Effector memory CD4-positive, alpha-beta T cell (primary cell): ENCODE measurements at regions not wholly inside any gene's neighbourhood (a gene's known extent, or its start where the extent isn't known, plus 50 kb on each side); places are given as distances from the start of the nearest gene placed in this dataset.
"Not testable (repeated sequence)": the region's sequence is repeated elsewhere in the genome, so short reads cannot be mapped to it uniquely, and the experiment has no call there.

ENCODE experiments used
- DNase-seq, 3 donors: peaks; one replicate each; pipeline ENCODE4 v3.0.0-alpha.2; 2020
- H3K27ac ChIP-seq: 2 replicates; pipeline ENCODE4 v1.7.0; 2013; ENCODE audit warnings: mild to moderate bottlenecking, low read length, moderate library complexity; ENCODE audit not compliant: insufficient read depth, poor library complexity, severe bottlenecking
- H3K27me3 ChIP-seq: replicated peaks from 2 replicates; pipeline ENCODE4 v1.7.0; 2013; ENCODE audit warnings: mild to moderate bottlenecking, low read length; ENCODE audit not compliant: insufficient read depth, control insufficient read depth, poor library complexity, severe bottlenecking
- H3K36me3 ChIP-seq: 2 replicates; pipeline ENCODE4 v1.7.0; 2013; ENCODE audit warnings: mild to moderate bottlenecking, low read length, moderate library complexity; ENCODE audit not compliant: control insufficient read depth, insufficient read depth
- H3K4me1 ChIP-seq: 2 replicates; pipeline ENCODE4 v1.7.0; 2013; ENCODE audit warnings: low read length, mild to moderate bottlenecking; ENCODE audit not compliant: control insufficient read depth, insufficient read depth, poor library complexity, severe bottlenecking
- H3K4me3 ChIP-seq: 2 replicates; pipeline ENCODE4 v1.7.0; 2013; ENCODE audit warnings: low read length, low read depth, mild to moderate bottlenecking; ENCODE audit not compliant: insufficient read depth, poor library complexity, severe bottlenecking
- H3K9me3 ChIP-seq: 2 replicates; pipeline ENCODE4 v1.7.0; 2013; ENCODE audit warnings: mild to moderate bottlenecking, low read length, moderate library complexity; ENCODE audit not compliant: control insufficient read depth

DNA sequence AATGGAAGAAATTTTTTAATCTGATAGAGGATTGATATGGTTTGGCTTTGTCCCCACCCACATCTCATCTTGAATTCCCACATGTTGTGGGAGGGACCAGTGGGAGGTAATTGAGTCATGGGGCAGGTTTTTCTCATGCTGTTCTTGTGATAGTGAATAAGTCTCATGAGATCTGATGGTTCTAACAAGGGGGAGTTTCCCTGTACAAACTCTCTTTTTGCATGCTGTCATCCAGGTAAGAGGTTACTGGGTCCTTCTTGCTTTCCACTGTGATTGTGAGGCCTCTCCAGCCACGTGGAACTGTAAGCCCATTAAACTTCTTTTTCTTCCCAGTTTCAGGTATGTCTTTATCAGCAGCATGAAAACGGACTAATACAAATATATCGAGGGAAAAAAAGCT lies 132.5 kb downstream of the DSEL start:
- not testable (repeated sequence) for H3K27ac ChIP-seq, H3K4me1 ChIP-seq, H3K27me3 ChIP-seq, H3K36me3 ChIP-seq, H3K9me3 ChIP-seq, H3K4me3 ChIP-seq, DNase-seq

DNA sequence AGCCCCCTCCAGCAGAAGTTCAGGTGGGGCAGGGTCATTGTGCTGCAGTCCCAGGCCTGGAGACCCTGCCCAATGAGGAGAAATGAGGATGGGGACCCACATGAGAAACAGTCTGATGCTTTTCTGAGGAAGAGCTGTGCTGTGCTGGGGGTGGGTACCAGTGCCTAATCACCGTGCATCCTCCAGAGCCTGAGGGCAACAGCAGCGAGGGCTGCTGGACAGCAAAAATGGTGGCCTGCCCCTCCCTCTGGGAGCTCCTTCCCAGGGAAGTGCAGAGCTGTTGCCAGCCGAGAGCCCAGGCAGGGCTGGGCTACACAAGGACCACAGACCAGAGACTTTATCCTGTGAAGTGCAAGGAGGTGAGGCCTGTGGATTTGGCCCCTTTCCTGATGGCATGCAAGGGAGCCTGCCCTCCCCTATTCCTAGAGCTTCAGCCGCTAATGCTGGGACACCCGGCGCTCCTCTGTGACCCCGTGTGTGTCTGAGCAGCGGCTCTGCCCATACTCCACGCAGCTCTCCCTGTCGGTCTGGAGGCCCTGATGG lies 134.8 kb downstream of the DSEL start:
- Histone ChIP-seq H3K27ac (no peak overlapping the region), H3K9me3 (no peaks in the 10 kb centered on the region), H3K4me3 (no peak overlapping the region), H3K4me1 (no peaks in the 10 kb centered on the region), H3K36me3 (no peaks in the 10 kb centered on the region), H3K27me3 (no peaks in the 10 kb centered on the region)
- no peak for DNase-seq

GRCh38 chr18:67380867-67381266 lies 135.7 kb downstream of the DSEL start:
- no peaks in the 10 kb centered on the region for H3K27me3 ChIP-seq
- no peaks in the 10 kb centered on the region for H3K4me1 ChIP-seq
- H3K4me3 ChIP-seq: no peak overlapping the region
- H3K36me3 ChIP-seq: no peaks in the 10 kb centered on the region
- DNase-seq: no peak
- H3K27ac ChIP-seq: no peak overlapping the region
- no peaks in the 10 kb centered on the region for H3K9me3 ChIP-seq

- DNase-seq: no peak
- Histone ChIP-seq H3K27ac (no peak overlapping the region), H3K27me3 (no peaks in the 10 kb centered on the region), H3K4me1 (no peaks in the 10 kb centered on the region), H3K4me3 (no peak overlapping the region), H3K36me3 (no peaks in the 10 kb centered on the region), H3K9me3 (no peaks in the 10 kb centered on the region)
Measured at GRCh38 chr18:67379981-67380380, 136.5 kb downstream of the DSEL start.

DNA sequence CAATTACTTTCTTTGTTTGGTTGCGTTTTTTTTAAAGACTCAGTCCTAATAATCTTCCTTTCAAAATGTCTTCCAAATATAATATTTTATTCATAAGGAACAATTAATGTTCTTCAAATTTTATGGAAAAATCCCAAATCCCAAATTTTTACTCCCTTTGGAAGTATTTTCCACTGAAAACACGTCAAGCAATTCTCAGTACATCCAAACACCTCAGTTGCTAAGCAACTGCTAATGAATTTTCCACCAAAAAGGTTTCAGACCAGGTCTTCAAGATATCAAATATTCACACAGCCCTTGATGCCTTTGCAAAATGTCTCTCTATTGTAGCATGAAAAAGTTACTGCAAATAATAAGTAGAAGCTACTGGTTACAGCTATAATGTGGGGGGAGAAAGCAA lies 140.1 kb downstream of the DSEL start:
- no peak overlapping the region for H3K27ac ChIP-seq
- no peak overlapping the region for H3K4me3 ChIP-seq
- H3K36me3 ChIP-seq: no peaks in the 10 kb centered on the region
- no peaks in the 10 kb centered on the region for H3K4me1 ChIP-seq
- H3K9me3 ChIP-seq: no peaks in the 10 kb centered on the region
- no peak for DNase-seq
- H3K27me3 ChIP-seq: no peaks in the 10 kb centered on the region

DNA sequence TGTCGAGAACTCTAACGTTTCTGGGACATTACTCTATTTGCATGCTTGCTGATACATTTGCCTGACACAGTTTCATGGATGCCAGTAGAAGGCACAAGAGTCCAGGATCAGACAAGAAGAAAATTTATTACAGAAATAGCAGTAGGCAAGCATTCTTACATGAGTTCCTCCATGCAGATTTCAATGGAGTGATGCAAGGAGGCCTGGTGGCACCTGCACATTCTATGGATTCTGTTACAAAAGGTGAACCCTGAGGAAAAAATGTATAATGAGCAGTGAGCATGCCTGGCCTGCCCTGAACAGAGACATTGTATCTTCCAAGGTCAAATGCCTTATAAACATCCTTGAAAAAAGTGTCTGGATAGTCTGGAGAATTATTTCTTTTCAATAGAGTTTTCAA lies 142.9 kb downstream of the DSEL start:
- Histone ChIP-seq H3K9me3 (no peaks in the 10 kb centered on the region), H3K27me3 (no peaks in the 10 kb centered on the region), H3K4me1 (no peaks in the 10 kb centered on the region), H3K36me3 (no peaks in the 10 kb centered on the region), H3K27ac (no peak overlapping the region), H3K4me3 (no peak overlapping the region)
- no peak for DNase-seq

- H3K36me3 ChIP-seq: no peaks in the 10 kb centered on the region
- no peaks in the 10 kb centered on the region for H3K27me3 ChIP-seq
- H3K27ac ChIP-seq: no peak overlapping the region
- no peaks in the 10 kb centered on the region for H3K9me3 ChIP-seq
- no peak overlapping the region for H3K4me3 ChIP-seq
- no peak for DNase-seq
- H3K4me1 ChIP-seq: no peaks in the 10 kb centered on the region
Measured at GRCh38 chr18:67367540-67367939, 149.0 kb downstream of the DSEL start.

- no peak overlapping the region for H3K27ac ChIP-seq
- H3K4me1 ChIP-seq: no peaks in the 10 kb centered on the region
- no peak overlapping the region for H3K4me3 ChIP-seq
- H3K9me3 ChIP-seq: no peaks in the 10 kb centered on the region
- DNase-seq: no peak
- H3K36me3 ChIP-seq: no peaks in the 10 kb centered on the region
- H3K27me3 ChIP-seq: no peaks in the 10 kb centered on the region
Measured at GRCh38 chr18:67363694-67364093, 152.8 kb downstream of the DSEL start.

DNA sequence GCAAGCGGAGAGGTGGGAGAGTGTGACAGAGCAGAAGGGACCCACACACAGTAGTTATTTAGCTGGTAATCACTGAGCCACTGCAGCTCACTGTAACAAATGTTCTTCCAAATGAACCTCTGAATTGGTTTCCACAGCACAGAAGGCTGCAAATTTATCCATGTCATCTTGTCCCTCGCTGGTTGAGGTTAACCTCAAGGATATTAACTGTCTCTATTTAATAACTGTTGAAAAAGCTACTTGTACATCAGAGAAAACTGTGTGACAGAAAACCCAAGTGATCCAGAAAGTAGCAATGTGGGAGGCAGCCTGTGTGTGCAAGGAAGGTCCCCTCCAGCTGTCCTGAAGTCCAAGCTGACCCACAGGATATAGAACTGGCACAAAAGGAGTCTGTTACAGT lies 153.6 kb downstream of the DSEL start:
- H3K36me3 ChIP-seq: no peaks in the 10 kb centered on the region
- H3K27ac ChIP-seq: no peak overlapping the region
- H3K4me3 ChIP-seq: no peak overlapping the region
- no peaks in the 10 kb centered on the region for H3K4me1 ChIP-seq
- no peaks in the 10 kb centered on the region for H3K27me3 ChIP-seq
- DNase-seq: no peak
- H3K9me3 ChIP-seq: no peaks in the 10 kb centered on the region

DNA sequence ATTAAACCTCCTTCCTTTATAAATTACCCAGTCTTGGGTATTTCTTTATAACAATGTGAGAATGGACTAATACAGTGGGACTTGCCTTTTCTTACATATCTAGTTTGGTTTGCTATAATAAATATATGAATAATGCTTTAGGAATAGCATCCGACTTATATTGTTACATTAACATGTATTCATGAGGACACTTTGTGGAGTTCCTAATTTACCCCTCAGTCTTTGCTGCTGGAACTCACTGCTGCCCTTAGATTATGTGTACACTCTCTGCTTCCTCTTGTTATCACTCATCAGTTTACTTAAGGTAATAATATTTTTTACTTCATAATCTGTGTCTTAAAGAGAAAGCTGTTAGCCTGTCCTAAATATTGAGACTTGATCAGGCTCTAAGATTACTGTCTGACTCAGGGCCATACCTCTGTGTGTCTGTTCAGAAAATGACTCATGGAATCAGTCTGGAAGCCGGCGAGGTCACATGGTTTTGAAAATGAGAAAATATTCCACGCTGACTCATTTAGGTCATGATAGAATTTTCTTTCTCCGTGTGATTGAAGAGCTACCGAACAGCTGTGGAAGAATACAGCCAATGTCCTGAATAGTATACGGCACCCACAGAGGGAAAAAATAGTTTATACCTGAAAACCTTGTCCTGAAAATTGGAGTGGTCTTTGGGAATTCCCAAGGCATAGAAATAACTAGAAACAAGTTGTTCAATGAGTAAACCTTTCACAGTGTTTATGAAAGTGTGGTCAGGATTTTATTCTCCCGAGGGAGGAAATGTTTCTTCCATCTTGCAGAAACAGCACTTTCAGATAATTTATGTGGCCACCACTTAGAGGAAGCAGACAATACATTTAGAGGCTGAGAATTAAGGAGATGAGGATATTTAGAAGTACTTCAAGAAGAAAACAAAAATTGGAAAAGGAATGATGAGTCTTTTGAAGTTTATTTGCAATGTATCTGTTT lies 156.4 kb downstream of the DSEL start:
- Histone ChIP-seq H3K27ac (no peak overlapping the region), H3K4me1 (no peaks in the 10 kb centered on the region), H3K9me3 (no peaks in the 10 kb centered on the region), H3K4me3 (no peak overlapping the region), H3K36me3 (no peaks in the 10 kb centered on the region), H3K27me3 (no peaks in the 10 kb centered on the region)
- no peak for DNase-seq
